ENCODE measurements at regions not wholly inside any gene's neighbourhood (a gene's known extent, or its start where the extent isn't known, plus 50 kb on each side); places are given as distances from the start of the nearest gene placed in this dataset.

DNA sequence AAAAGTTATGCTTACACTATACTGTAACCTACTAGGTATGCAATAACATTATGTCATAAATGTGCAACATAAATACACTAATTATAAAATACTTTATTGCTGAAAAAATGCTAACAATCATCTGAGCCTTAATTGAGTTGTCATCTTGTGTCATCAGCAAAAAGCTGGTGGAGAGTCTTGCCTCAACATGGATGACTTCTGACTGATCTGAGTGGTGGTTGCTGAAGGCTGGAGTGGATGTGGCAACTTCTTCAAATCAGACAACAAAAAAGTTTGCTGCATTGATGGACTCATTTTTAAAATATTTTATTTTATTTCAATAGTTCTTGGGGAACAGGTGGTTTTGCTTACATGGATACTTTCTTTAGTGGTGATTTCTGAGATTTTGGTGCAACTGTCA, 93.9 kb upstream of the AMN1 start:
- TF ChIP-seq, protein P1, sequence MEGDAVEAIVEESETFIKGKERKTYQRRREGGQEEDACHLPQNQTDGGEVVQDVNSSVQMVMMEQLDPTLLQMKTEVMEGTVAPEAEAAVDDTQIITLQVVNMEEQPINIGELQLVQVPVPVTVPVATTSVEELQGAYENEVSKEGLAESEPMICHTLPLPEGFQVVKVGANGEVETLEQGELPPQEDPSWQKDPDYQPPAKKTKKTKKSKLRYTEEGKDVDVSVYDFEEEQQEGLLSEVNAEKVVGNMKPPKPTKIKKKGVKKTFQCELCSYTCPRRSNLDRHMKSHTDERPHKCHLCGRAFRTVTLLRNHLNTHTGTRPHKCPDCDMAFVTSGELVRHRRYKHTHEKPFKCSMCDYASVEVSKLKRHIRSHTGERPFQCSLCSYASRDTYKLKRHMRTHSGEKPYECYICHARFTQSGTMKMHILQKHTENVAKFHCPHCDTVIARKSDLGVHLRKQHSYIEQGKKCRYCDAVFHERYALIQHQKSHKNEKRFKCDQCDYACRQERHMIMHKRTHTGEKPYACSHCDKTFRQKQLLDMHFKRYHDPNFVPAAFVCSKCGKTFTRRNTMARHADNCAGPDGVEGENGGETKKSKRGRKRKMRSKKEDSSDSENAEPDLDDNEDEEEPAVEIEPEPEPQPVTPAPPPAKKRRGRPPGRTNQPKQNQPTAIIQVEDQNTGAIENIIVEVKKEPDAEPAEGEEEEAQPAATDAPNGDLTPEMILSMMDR (IDR thresholded peaks at IDR 0.05; ENCODE audit: insufficient read depth, low read length, poor library complexity, severe bottlenecking): no peak
- TF ChIP-seq EZH2phosphoT487 (conservative IDR thresholded peaks at IDR 0.05; ENCODE audit: low read length): no peak
